Hindlimb muscle (tissue), 1 donor: ENCODE measurements at regions not wholly inside any gene's neighbourhood (a gene's known extent, or its start where the extent isn't known, plus 50 kb on each side); places are given as distances from the start of the nearest gene placed in this dataset.

Experiments used
- DNase-seq: peaks from one replicate; pipeline ENCODE4 v3.0.0-alpha.2; 2013

DNA sequence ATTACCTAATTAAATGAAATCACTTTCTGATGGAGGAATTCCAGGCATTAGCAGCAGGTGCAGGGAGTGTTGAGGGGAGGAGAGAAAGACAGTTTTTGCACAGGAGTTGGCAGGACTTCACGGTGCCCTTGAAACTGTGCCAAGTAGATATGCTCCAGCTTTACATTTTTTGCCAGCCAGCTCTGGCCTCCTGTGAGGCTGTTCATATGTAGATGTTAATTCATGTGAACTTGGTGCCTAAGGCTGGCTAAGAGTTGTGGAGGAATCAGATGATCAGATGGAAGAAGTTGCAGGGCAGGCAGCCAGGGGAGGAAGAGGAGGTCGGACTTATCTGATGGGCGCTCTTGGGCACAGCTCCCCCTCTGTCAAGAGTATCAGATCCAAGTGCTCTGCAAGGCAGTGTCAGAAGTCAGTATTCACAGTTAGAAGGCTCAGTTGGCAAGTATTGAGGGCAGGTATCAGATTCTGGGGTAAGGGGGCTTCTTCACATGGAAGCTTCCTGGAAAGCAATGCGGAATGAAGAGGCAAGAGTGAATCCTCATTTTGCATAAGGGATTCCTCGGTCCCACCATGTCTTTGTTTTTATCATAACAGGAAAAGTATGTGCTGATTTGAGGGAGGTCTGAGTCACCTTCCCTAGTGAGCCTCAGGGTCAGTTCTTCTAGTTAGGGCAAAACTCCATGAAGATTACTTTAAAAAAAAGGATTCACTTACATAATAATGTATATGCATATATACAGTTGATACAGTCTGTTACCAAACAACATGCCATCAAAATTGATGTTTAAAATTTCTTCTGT lies 172.6 kb upstream of the UMPS start:
- no peak for DNase-seq

DNA sequence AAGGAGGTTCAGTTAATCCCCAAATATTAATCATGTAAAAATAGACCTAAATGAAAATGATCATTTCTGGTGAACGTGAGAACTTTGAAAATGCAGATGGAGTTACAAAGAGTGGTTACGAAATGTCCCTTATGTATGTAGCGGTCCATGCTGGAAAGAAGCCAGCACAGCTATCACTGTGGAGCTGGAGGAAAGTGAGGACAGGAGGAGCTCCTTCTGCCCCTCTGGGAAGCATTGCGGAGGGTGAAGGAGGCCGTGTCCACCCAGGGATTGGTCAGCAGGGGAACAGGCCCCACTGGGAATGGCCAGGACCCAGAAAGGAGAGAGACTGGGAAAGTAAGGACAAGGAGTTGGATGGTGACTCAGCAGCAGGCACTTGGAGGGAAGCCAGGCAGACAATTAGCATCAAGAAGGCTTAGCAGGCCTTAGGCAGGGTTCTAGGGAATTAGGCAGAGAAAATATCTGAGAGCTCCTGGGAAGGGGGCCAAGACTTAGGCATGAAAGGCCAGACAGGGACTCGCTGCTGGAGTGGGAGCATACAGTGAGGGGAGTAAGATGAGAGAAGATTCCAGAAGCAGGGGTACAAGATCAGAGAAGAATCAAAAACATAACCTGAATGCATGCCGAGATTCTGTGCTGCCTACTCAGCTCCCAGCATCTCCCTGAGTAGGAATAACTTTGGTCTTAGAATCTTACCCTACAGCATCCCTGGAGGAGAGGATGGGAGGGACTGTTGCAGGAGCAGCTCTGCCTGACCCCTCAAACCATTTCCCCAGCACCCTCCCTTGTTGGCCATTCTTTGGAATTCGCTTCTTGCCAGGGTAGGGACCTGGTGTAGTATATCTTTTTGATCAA lies 171.0 kb upstream of the UMPS start:
- peak; percentile 37 for DNase-seq

GRCh38 chr3:124559846-124560574 lies 170.2 kb upstream of the UMPS start:
- peak; percentile 75 for DNase-seq

DNA sequence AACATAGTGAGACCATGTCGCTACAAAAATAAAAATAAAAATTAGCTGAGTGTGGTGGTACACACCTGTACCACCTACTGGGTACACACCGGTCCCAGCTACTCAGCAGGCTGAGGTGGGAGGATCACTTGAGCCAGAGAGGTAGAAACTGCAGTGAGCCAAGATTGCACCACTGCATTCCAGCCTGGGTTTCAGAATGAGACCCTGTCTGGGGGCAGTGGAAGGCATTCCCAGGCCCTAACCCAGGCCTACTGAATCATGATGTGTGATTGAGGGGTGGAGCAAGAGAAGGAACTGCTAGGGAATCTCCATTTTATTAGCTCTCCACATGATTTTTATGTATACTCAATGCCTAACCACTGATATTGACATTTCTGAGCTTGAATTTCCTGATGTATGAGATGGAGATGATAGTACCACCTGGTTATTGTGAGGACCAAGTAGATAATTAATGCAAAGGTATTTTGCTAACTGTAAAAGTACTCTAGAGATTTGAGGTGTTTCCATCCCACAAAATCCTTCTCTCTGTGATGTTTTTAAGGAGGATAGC lies 169.5 kb upstream of the UMPS start:
- no peak for DNase-seq

- no peak for DNase-seq
Measured at GRCh38 chr3:124562769-124563168, 167.5 kb upstream of the UMPS start.

GRCh38 chr3:124563376-124563775 lies 166.9 kb upstream of the UMPS start:
- DNase-seq, result no peak

- peak; percentile 85 for DNase-seq
Measured at GRCh38 chr3:124565013-124565412, 165.2 kb upstream of the UMPS start.

DNA sequence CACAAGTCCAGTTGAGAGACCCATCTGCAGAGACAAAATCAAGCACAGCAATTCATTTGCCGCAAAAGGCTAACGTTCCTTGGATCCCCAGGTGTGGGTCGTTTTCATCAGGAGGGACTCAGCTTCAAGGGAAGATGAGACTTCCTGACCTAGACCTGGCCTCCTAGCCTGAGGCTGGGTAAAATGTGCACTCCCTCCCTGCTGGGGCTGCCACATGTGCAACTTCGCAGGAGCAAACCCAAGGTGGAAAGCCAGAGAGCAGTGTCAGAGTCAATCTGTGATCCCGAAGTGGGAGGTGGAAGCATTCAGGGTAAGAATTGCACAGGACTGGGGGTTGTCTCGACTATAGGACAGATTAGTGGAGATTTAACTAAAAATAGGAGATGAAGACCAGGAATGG lies 164.7 kb upstream of the UMPS start:
- no peak for DNase-seq

DNA sequence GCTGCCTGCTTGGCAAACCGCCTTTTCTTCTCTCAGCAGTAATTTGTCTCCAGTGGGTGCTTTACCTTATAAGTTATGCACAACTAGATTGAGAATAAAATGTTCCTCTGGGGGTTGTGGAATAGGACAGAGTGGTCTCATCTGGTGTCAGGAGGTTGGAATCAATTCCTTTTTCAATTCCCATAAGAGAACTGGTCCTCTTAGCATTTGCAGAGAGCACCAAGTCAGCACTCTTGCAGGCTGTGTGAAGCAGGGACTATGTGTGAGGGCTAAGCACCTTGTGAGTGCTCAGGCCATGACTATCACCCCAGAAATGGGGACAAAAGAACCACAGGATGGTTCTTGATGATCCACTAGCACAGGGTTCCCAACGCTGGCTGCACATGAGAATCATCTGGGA lies 163.6 kb upstream of the UMPS start:
- DNase-seq, result no peak

- no peak for DNase-seq
Measured at GRCh38 chr3:124567179-124567578, 163.1 kb upstream of the UMPS start.

- no peak for DNase-seq
Measured at GRCh38 chr3:124569761-124570160, 160.5 kb upstream of the UMPS start.

- DNase-seq, result no peak
Measured at GRCh38 chr3:124570232-124570631, 160.0 kb upstream of the UMPS start.

DNA sequence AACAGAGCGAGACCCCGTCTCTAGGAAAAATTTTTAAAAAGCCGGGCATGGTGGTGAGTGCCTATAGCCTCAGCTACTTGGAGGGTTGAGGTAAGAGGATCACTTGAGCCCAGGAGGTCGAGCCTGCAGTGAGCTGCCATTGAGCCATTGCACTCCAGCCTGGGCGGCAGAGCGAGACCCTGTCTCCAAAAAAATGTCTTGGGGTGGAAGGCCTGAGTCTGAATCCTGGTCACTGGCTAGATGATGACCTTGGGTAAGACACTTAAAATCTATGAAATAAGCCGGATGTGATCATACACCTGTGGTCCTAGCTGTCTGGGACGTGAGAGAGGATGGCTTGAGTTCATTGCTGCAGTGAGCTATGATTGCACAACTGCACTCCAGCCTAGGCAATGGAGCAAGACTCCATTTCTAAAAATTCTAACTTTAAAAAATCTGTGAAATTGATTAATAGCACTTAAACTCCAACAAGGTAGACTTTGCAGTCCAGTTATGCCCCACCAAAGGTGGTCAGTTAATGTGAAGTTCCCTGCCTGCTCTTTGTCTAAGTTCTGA lies 157.3 kb upstream of the UMPS start:
- DNase-seq, result no peak

DNA sequence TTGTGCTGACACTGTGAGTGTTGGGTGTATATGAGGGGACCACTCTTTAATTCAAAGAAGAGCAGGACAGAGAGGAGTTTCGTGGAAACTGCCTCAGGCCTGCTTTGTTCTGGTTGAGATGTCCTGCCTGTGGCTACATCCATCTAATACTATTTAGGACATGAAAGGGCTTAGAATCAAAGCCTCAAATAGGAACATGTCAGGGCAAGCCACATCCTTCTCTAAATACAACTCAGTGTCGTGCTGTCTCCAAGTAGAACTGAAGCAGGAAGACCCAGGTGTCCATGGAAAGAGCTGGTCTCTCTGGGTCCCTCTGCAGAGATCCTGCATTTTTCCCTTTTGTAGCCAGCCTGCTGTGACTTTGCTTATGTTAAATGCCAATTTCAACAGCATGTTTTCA lies 156.2 kb upstream of the UMPS start:
- DNase-seq, result no peak

GRCh38 chr3:124576565-124577493 lies 153.4 kb upstream of the UMPS start:
- no peak for DNase-seq

DNA sequence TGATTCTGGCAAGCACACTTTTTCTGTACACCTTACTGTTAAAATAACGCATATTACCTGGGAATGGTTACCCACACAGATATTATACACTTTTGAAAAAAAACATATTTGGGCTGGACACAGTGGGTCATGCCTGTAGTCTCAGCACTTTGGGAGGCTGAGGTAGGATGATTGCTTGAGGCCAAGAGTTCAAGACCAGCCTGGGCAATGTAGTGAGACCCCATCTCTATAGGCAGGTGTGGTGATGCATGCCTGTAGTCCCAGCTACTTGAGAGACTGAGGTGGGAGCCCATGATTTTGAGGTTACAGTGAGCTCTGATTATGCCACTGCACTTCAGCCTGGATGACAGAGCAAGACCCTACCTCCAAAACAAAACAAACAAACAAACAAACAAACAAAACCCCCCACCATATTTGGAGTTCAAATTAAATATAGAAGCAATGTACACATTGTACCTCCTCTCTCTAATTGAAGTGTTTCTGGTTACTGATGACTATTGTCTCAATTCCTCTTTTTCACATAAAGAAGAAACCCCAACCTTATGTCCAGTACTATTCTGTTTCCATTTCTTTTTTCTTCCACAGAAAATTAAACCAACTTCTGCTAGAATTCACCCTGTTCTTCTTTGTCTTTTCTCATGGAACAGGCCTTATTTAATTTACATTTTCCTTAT lies 152.6 kb upstream of the UMPS start:
- no peak for DNase-seq

GRCh38 chr3:124579641-124580040 lies 150.6 kb upstream of the UMPS start:
- no peak for DNase-seq

- DNase-seq, result no peak
Measured at GRCh38 chr3:124582196-124582595, 148.1 kb upstream of the UMPS start.

- no peak for DNase-seq
Measured at GRCh38 chr3:124582621-124583395, 147.4 kb upstream of the UMPS start.

DNA sequence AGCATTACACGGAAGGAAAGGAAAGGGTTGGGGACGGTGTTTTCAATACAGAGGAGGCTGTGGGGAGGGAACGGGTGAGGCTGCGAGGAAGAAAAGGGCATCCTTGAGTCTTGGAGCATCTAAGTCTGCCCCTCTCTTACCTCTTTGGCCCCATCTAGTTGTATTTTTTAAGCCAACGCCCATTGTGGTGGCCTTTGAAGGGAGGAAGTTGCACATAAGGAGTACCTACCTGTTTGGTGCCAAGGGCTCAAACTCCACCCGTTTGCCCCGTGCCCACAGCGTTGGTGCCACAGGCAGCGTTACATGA lies 146.1 kb upstream of the UMPS start:
- no peak for DNase-seq
